SK-N-SH (cell line): ENCODE measurements at regions not wholly inside any gene's neighbourhood (a gene's known extent, or its start where the extent isn't known, plus 50 kb on each side); places are given as distances from the start of the nearest gene placed in this dataset.

Experiments
- CTCF ChIA-PET: fragments of 300-600, 350-600 bp; formaldehyde crosslinking; extraction: SDS; loops from one replicate; lab custom pipeline; 2021; lab: Yijun Ruan, JAX
- POLR2A ChIA-PET: fragments of 350-600 bp; sonication (Branson Sonifier 250); formaldehyde crosslinking; extraction: SDS; loops from one replicate; lab custom pipeline; 2020; ENCODE audit warnings: antibody characterized with exemption, inconsistent platforms; lab: Yijun Ruan, JAX
- DNase-seq: peaks from one replicate; pipeline ENCODE4 v3.0.0; 2012
- H2AFZ ChIP-seq: fragments of 200-600 bp; sonication (generic); 2 replicates; pipeline ENCODE4 v1.8.1; 2016; ENCODE audit warnings: antibody characterized with exemption, mild to moderate bottlenecking, low read depth
- H3F3A ChIP-seq: fragments of 200-600 bp; sonication (generic); replicated peaks from 2 replicates; pipeline ENCODE3; 2016; ENCODE audit warnings: antibody characterized with exemption, mild to moderate bottlenecking; ENCODE audit not compliant: insufficient read depth
- H3K27ac ChIP-seq, 2 experiments: fragments of 200-500 bp in 1 of 2; fragments of 200-600 bp in 1 of 2; sonication (Bioruptor generic) in 1 of 2; sonication (generic), shearing (Covaris generic) in 1 of 2; 2 replicates each; pipeline versions ENCODE4 v1.5.1 to v1.6.1; 2014 to 2016; ENCODE audit warnings: low read depth in 2 of 2, inconsistent platforms in 1 of 2, low read length in 1 of 2, mild to moderate bottlenecking in 1 of 2, mixed read lengths in 1 of 2
- H3K27me3 ChIP-seq: fragments of 200-600 bp; sonication (generic), shearing (Covaris generic); 2 replicates; pipeline ENCODE4 v1.6.1; 2016; ENCODE audit warnings: mixed run types; ENCODE audit not compliant: insufficient read depth
- H3K36me3 ChIP-seq, 2 experiments: fragments of 200-500 bp in 1 of 2; fragments of 200-600 bp in 1 of 2; sonication (Bioruptor generic) in 1 of 2; sonication (generic) in 1 of 2; replicated peaks in 1 of 2; 2 replicates each; pipeline versions ENCODE3 to v1.5.1; 2014 to 2016; ENCODE audit warnings: low read length in 1 of 2, mild to moderate bottlenecking in 1 of 2; ENCODE audit not compliant: insufficient read depth in 2 of 2, control insufficient read depth in 1 of 2
- H3K4me1 ChIP-seq, 2 experiments: fragments of 200-500 bp in 1 of 2; fragments of 200-600 bp in 1 of 2; sonication (Bioruptor generic) in 1 of 2; sonication (generic), shearing (Covaris generic) in 1 of 2; 2 replicates each; pipeline versions ENCODE4 v1.5.1 to v1.6.1; 2014 to 2016; ENCODE audit warnings: low read depth in 1 of 2, low read length in 1 of 2, mixed run types in 1 of 2; ENCODE audit not compliant: insufficient read depth in 2 of 2, control insufficient read depth in 1 of 2
- H3K4me2 ChIP-seq: fragments of 200-600 bp; sonication (generic), shearing (Covaris generic); 2 replicates; pipeline ENCODE4 v1.6.1; 2017; ENCODE audit warnings: mixed run types
- H3K4me3 ChIP-seq, 2 experiments: fragments of 200-500 bp in 1 of 2; fragments of 200-600 bp in 1 of 2; sonication (Bioruptor generic) in 1 of 2; sonication (generic), shearing (Covaris generic) in 1 of 2; 2 replicates each; pipeline versions ENCODE4 v1.5.1 to v1.8.1; 2014 to 2016; ENCODE audit warnings: low read depth in 2 of 2, inconsistent platforms in 1 of 2, low read length in 1 of 2, mild to moderate bottlenecking in 1 of 2, mixed read lengths in 1 of 2, moderate library complexity in 1 of 2
- H3K79me2 ChIP-seq: fragments of 200-600 bp; sonication (generic); 2 replicates; pipeline ENCODE4 v1.8.1; 2017; ENCODE audit warnings: mild to moderate bottlenecking; ENCODE audit not compliant: insufficient read depth
- H3K9ac ChIP-seq: fragments of 200-600 bp; sonication (generic); 2 replicates; pipeline ENCODE4 v1.6.1; 2017; ENCODE audit warnings: mixed run types
- H3K9me2 ChIP-seq: fragments of 200-600 bp; sonication (generic); 2 replicates; pipeline ENCODE4 v1.6.1; 2017; ENCODE audit warnings: mixed run types
- H3K9me3 ChIP-seq: fragments of 200-600 bp; sonication (generic); 2 replicates; pipeline ENCODE4 v1.6.1; 2017; ENCODE audit warnings: mixed run types, mild to moderate bottlenecking, moderate library complexity
- H4K20me1 ChIP-seq: fragments of 200-600 bp; sonication (generic); 2 replicates; pipeline ENCODE4 v1.6.1; 2017; ENCODE audit warnings: mild to moderate bottlenecking, mixed run types; ENCODE audit not compliant: insufficient read depth
- CHD2 ChIP-seq: fragments of 150-350 bp; IDR thresholded peaks from 2 replicates; pipeline ENCODE4 v1.6.1; 2018; ENCODE audit warnings: low read length; ENCODE audit not compliant: partially characterized antibody
- ELF1 ChIP-seq: IDR thresholded peaks from 2 replicates; pipeline ENCODE4 v1.4.0; 2012
- EP300 ChIP-seq, 2 experiments: IDR thresholded peaks; 2 replicates each; pipeline versions ENCODE4 v1.4.0 to v1.6.1; 2012; ENCODE audit warnings: borderline replicate concordance in 1 of 2, low read depth in 1 of 2, low read length in 1 of 2
- FOSL2 ChIP-seq: IDR thresholded peaks from 2 replicates; pipeline ENCODE4 v1.4.0; 2012; ENCODE audit warnings: low read depth, mild to moderate bottlenecking, moderate library complexity, borderline replicate concordance
- IRF3 ChIP-seq: fragments of 150-350 bp; IDR thresholded peaks from 2 replicates; pipeline ENCODE4 v1.6.1; 2016; ENCODE audit warnings: mild to moderate bottlenecking, low read depth, low read length
- JUND ChIP-seq: IDR thresholded peaks from 2 replicates; pipeline ENCODE4 v1.4.0; 2012
- MAX ChIP-seq: IDR thresholded peaks from 2 replicates; pipeline ENCODE4 v1.4.0; 2012; ENCODE audit warnings: low read depth
- MEF2A ChIP-seq: IDR thresholded peaks from 2 replicates; pipeline ENCODE4 v1.4.0; 2012; ENCODE audit warnings: low read depth, borderline replicate concordance
- PBX3 ChIP-seq: IDR thresholded peaks from 2 replicates; pipeline ENCODE4; 2012
- POLR2AphosphoS5 ChIP-seq: IDR thresholded peaks from 2 replicates; pipeline ENCODE4 v1.6.1; 2012; ENCODE audit warnings: low read depth, low read length
- RAD21 ChIP-seq: IDR thresholded peaks from 2 replicates; pipeline ENCODE4 v1.6.1; 2012; ENCODE audit warnings: mild to moderate bottlenecking, low read length
- RFX5 ChIP-seq: IDR thresholded peaks from 2 replicates; pipeline ENCODE4 v1.6.1; 2012; ENCODE audit warnings: mild to moderate bottlenecking, improper control_type of control experiment, low read length
- RXRA ChIP-seq: IDR thresholded peaks from 2 replicates; pipeline ENCODE4 v1.4.0; 2012; ENCODE audit warnings: low read depth, mild to moderate bottlenecking, borderline replicate concordance
- SIN3A ChIP-seq: IDR thresholded peaks from 2 replicates; pipeline ENCODE4 v1.6.1; 2012; ENCODE audit warnings: low read depth, mild to moderate bottlenecking, low read length, moderate library complexity, borderline replicate concordance
- SMC3 ChIP-seq: IDR thresholded peaks from 2 replicates; pipeline ENCODE4 v1.6.1; 2012; ENCODE audit warnings: low read depth, low read length, improper control_type of control experiment
- TAF1 ChIP-seq: IDR thresholded peaks from 2 replicates; pipeline ENCODE4 v1.6.1; 2012; ENCODE audit warnings: low read depth, mild to moderate bottlenecking, low read length, moderate library complexity, borderline replicate concordance
- YY1 ChIP-seq: IDR thresholded peaks from 2 replicates; pipeline ENCODE4 v1.4.0; 2012; ENCODE audit warnings: low read depth, mild to moderate bottlenecking
- WGBS: methylation state at CpG from one replicate; pipeline ENCODE4 v1.1.6; 2017; ENCODE audit warnings: low lambda C conversion rate; 5-methylcytosine and 5-hydroxymethylcytosine counted together
- TF ChIP-seq, protein P1 (sequence below): IDR thresholded peaks from 2 replicates; pipeline ENCODE4 v1.4.0; 2012; ENCODE audit warnings: low read depth, borderline replicate concordance

DNA sequence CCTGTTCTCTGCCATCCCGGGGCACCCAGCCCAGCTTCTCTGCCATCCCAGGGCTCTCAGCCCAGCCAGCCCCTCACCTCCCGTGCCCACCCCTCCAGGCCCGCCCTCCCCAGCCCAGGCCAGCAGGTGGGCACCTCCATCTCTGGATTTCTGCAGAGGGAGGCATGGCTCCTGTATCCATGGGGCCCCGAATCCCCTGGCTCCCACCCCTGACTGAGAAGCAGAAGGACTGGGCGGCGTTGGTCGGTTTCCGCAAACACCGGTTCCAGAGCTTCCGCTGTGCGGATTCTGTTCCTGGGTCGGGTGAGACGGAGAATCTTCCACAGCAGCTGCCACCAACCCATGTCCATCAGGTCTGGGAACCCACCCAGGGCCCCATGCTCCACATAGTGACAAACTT is 240.3 kb downstream of the BRD1 start:
- Histone ChIP-seq H4K20me1 (no peaks in the 10 kb centered on the region), H3K4me2 (no peak overlapping the region), H3K4me3 (no peak overlapping the region), H3K4me1 (no peaks in the 10 kb centered on the region), H3K79me2 (no peaks in the 10 kb centered on the region), H3K27me3 (no peaks in the 10 kb centered on the region), H3F3A (no peaks in the 10 kb centered on the region), H3K9me2 (no peaks in the 10 kb centered on the region), H3K9me3 (no peaks in the 10 kb centered on the region), H3K27ac (no peak overlapping the region), H3K36me3 (no peaks in the 10 kb centered on the region), H3K9ac (no peak overlapping the region), H2AFZ (no peak overlapping the region)
- POLR2A ChIA-PET, result no interaction called here
- TF ChIP-seq, protein P1, sequence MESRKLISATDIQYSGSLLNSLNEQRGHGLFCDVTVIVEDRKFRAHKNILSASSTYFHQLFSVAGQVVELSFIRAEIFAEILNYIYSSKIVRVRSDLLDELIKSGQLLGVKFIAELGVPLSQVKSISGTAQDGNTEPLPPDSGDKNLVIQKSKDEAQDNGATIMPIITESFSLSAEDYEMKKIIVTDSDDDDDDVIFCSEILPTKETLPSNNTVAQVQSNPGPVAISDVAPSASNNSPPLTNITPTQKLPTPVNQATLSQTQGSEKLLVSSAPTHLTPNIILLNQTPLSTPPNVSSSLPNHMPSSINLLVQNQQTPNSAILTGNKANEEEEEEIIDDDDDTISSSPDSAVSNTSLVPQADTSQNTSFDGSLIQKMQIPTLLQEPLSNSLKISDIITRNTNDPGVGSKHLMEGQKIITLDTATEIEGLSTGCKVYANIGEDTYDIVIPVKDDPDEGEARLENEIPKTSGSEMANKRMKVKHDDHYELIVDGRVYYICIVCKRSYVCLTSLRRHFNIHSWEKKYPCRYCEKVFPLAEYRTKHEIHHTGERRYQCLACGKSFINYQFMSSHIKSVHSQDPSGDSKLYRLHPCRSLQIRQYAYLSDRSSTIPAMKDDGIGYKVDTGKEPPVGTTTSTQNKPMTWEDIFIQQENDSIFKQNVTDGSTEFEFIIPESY, result no peak
- TF ChIP-seq TAF1, result no peak
- TF ChIP-seq MAX, result no peak
- TF ChIP-seq RAD21, result no peak
- TF ChIP-seq RFX5, result no peak
- no peak for TF ChIP-seq SMC3
- TF ChIP-seq EP300 (IDR thresholded peaks at IDR 0.05; ENCODE audit: borderline replicate concordance in 1 of 2, low read depth in 1 of 2, low read length in 1 of 2), result no peak
- TF ChIP-seq ELF1, result no peak
- no peak for TF ChIP-seq PBX3
- TF ChIP-seq RXRA, result no peak
- TF ChIP-seq FOSL2, result no peak
- no peak for TF ChIP-seq SIN3A
- no peak for TF ChIP-seq CHD2
- no peak for TF ChIP-seq MEF2A
- TF ChIP-seq YY1, result no peak
- no peak for TF ChIP-seq POLR2AphosphoS5
- no peak for TF ChIP-seq IRF3
- TF ChIP-seq JUND, result no peak
- CTCF ChIA-PET, result no interaction called here
- DNase-seq, result no peak
- WGBS, result 26% methylated on average over 5 of the region's 13 CpGs
